ENCODE measurements at regions not wholly inside any gene's neighbourhood (a gene's known extent, or its start where the extent isn't known, plus 50 kb on each side); places are given as distances from the start of the nearest gene placed in this dataset.

DNA sequence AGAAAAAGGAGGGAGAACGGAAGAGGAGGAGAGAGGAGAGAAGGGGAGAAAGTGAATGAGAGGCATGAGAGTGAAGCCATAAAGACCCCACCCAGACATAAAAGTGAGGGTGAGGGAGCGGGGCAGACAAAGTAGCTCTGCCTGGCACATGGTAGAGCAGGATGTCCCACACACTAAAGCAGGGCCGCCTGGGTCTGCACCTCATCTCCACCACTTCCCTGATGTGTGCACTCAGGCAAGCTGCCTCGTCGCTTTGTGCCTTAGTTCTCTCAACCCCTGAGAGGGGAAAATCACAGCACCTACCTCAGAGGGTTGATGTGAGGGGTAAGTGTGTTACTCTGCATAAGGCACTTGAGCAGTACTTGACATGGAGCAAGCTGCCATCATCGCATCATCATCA, 488.1 kb downstream of the COG6 start:
- no peak for DNase-seq (ENCODE audit: low spot score)
- TF ChIP-seq, protein P1, sequence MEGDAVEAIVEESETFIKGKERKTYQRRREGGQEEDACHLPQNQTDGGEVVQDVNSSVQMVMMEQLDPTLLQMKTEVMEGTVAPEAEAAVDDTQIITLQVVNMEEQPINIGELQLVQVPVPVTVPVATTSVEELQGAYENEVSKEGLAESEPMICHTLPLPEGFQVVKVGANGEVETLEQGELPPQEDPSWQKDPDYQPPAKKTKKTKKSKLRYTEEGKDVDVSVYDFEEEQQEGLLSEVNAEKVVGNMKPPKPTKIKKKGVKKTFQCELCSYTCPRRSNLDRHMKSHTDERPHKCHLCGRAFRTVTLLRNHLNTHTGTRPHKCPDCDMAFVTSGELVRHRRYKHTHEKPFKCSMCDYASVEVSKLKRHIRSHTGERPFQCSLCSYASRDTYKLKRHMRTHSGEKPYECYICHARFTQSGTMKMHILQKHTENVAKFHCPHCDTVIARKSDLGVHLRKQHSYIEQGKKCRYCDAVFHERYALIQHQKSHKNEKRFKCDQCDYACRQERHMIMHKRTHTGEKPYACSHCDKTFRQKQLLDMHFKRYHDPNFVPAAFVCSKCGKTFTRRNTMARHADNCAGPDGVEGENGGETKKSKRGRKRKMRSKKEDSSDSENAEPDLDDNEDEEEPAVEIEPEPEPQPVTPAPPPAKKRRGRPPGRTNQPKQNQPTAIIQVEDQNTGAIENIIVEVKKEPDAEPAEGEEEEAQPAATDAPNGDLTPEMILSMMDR (IDR thresholded peaks at IDR 0.05; ENCODE audit: extremely low read depth, missing control alignments), result no peak

DNA sequence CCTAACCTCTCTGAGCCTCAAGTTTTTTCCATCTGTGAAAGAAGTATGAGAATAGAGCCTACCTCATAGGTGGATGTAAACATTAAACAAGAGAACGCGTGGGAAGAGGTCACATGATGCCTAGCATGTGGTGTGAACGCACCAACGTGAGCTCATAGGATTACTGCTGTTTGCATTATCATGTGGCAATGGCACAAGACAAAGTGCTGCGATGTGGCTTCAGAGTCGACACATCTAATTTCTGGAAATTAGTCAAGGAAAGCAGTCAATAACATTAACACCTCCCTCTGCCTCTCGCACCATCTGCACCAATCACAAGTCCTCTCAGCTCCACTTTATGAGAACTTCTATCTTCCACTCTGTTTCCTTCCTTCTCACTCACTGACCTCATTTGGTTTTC, 489.7 kb downstream of the COG6 start:
- TF ChIP-seq, protein P1 (IDR thresholded peaks at IDR 0.05; ENCODE audit: extremely low read depth, missing control alignments), result no peak
- no peak for DNase-seq (ENCODE audit: low spot score)

DNA sequence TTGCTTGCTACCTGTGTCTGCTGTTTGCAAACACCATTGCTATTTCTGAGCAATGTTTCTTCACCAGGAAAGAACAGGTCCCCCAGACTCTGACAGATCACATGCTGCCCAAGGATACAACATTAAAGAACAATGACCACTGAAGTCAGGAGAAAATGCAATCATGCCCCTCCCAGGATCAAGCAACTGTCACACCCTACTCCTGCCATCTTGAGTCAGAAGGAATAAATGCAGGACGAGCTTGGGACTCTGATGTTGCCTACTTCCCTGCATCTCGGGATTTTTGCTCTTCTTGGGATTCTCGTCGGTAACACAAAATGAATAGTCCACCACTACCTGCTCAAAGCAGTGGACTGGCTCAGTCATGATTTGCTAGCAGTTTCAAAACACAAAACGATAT, 490.6 kb downstream of the COG6 start:
- no peak for DNase-seq (ENCODE audit: low spot score)
- TF ChIP-seq, protein P1 (IDR thresholded peaks at IDR 0.05; ENCODE audit: extremely low read depth, missing control alignments), result no peak

DNA sequence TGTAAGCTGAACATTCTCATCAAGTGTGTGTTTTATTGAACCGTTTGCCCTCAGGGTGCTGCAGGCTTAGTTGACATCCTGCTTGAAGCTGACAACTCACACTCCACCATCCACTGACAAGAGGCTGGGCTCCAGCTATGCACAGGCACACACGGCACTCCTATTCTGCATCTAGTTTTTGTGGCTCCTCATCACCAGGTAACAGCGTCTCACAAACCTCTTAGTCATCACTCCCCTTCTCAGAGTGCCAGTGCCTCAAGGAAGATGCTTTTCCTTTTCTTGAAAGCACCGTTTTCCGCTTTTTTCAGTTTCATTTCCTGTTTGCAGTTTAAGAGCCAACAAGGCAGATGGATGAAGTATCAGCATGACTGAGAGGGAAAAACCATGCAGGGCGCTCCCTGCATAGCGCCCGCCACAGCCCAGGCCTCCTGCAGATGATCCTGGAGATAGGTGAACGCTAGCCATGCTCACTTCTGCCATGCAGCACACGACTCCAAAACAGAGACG, 491.2 kb downstream of the COG6 start:
- no peak for DNase-seq (ENCODE audit: low spot score)
- TF ChIP-seq, protein P1 (IDR thresholded peaks at IDR 0.05; ENCODE audit: extremely low read depth, missing control alignments), result no peak

DNA sequence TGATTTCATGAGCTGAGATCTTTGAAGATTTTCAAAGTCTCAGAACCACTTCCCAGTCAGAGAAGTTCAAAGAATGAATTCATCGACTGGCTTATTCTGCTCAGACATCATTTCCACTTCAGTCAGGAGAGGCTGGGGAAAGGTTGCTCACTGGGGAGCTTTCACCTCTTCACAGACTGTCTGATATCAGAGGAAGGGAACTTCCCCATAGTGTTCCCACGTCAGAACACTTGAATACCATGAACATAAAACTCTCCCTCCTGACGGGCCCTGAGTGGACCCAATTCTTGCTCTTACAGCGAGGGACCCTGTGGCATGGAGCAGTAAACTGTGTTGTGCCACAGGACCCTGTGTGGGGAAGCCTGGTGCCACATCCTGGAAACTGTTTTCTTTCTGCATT, 492.6 kb downstream of the COG6 start:
- TF ChIP-seq, protein P1 (IDR thresholded peaks at IDR 0.05; ENCODE audit: extremely low read depth, missing control alignments), result no peak
- no peak for DNase-seq (ENCODE audit: low spot score)

DNA sequence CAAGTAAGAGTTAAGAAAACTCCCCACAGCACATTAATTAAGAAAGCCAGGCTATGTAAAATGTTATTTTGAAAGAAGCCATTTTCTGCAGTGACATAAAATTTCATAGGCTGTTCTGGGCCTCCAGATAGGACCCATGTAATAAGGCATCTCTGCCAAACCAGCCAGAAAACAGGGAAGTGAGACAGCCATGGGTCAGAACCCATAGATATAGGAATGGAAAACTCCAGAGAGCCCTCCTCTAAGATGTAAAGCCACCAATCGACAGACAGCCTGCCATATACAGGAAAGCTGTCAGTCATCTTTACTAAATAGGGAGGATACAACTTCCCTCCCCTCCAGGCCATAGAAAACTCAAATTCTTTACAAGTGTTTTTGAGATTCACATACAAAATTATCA, 493.3 kb downstream of the COG6 start:
- no peak for DNase-seq (ENCODE audit: low spot score)
- TF ChIP-seq, protein P1 (IDR thresholded peaks at IDR 0.05; ENCODE audit: extremely low read depth, missing control alignments), result no peak

DNA sequence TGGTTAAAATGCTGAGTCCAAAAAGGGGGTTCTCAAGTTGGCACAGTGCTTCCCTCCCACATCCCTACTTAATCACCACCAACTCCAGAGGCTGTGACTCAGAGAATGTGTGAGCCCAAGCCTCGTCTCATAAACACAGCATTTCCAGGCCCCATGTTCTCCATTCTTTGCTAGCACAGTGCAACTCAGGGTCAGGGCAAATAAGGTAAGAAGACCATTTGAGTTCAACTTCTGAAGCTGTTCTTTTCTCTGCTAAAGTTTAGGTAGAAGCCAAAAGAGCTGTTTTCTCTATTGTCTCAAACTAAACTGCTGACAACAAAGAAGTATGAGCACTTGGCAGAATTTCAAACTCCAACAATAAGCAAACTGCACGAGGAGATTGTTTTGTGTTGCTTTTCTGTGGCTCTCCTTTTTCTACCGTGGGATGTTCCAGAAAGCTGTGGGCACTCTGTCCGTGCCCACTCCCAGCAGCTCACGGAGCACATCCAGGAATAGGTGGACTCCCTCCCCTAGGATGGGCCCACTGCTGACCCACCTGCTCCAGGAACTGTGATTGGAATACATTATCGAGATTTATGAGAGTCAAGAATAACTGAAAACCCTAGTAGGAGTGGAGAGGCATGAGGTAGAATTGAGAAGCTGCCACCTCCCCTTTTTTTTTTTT, 494.3 kb downstream of the COG6 start:
- no peak for DNase-seq (ENCODE audit: low spot score)
- TF ChIP-seq, protein P1 (IDR thresholded peaks at IDR 0.05; ENCODE audit: extremely low read depth, missing control alignments), result no peak

Data from GM20000 (cell line).